ENCODE measurements at regions not wholly inside any gene's neighbourhood (a gene's known extent, or its start where the extent isn't known, plus 50 kb on each side); places are given as distances from the start of the nearest gene placed in this dataset.
"Not testable (repeated sequence)": the region's sequence is repeated elsewhere in the genome, so short reads cannot be mapped to it uniquely, and the experiment has no call there.

- TF ChIP-seq POLR2A (IDR thresholded peaks at IDR 0.05): no peak
- no peak for TF ChIP-seq CTCF (IDR thresholded peaks at IDR 0.05)
- 88 to 89% methylated on average over 7 of the region's 7 CpGs for whole genome bisulfite sequencing, 2 donors
- DNase-seq (ENCODE audit: low spot score in 2 of 2): no peak
- intact Hi-C loops (cut with DNase I; ENCODE audit: low total_unique reads): loop anchor here (2.0 to 5.0 kb wide), 2 partner anchors 158 to 235 kb away; partner anchors contain the start of gene TNFAIP3
- H3K4me3 ChIP-seq (ENCODE audit: low read depth, poor library complexity, severe bottlenecking): no peak overlapping the region
Observed at GRCh38 chr6:137709424-137710236, 157.4 kb upstream of the TNFAIP3 start.

GRCh38 chr6:137711972-137712371, 155.1 kb upstream of the TNFAIP3 start:
- H3K4me3 ChIP-seq (ENCODE audit: low read depth, poor library complexity, severe bottlenecking): no peak overlapping the region
- intact Hi-C loops (cut with DNase I; ENCODE audit: low total_unique reads): no loop called here
- WGBS, 2 donors: 68 to 86% methylated on average over 1 of the region's 1 CpG
- DNase-seq (ENCODE audit: low spot score in 2 of 2): no peak
- no peak for TF ChIP-seq POLR2A (IDR thresholded peaks at IDR 0.05)
- TF ChIP-seq CTCF (IDR thresholded peaks at IDR 0.05): no peak

GRCh38 chr6:137712587-137712986, 154.5 kb upstream of the TNFAIP3 start:
- no peak for DNase-seq (ENCODE audit: low spot score in 2 of 2)
- TF ChIP-seq POLR2A (IDR thresholded peaks at IDR 0.05): no peak
- TF ChIP-seq CTCF (IDR thresholded peaks at IDR 0.05): no peak
- intact Hi-C loops (cut with DNase I; ENCODE audit: low total_unique reads): no loop called here
- WGBS, 2 donors: 98 to 99% methylated on average over 5 of the region's 5 CpGs
- H3K4me3 ChIP-seq (ENCODE audit: low read depth, poor library complexity, severe bottlenecking): no peak overlapping the region

GRCh38 chr6:137715589-137716045, 151.4 kb upstream of the TNFAIP3 start:
- TF ChIP-seq POLR2A (IDR thresholded peaks at IDR 0.05) (no peak), CTCF (IDR thresholded peaks at IDR 0.05) (no peak)
- WGBS, 2 donors: 70 to 74% methylated on average over 4 of the region's 4 CpGs
- DNase-seq (ENCODE audit: low spot score in 2 of 2): no peak
- intact Hi-C loops (cut with DNase I; ENCODE audit: low total_unique reads): no loop called here
- H3K4me3 ChIP-seq (ENCODE audit: low read depth, poor library complexity, severe bottlenecking): no peak overlapping the region

- WGBS, 2 donors: 78 to 82% methylated on average over 7 of the region's 7 CpGs
- H3K4me3 ChIP-seq (ENCODE audit: low read depth, poor library complexity, severe bottlenecking): no peak overlapping the region
- no peak for DNase-seq (ENCODE audit: low spot score in 2 of 2)
- TF ChIP-seq POLR2A (IDR thresholded peaks at IDR 0.05) (no peak), CTCF (IDR thresholded peaks at IDR 0.05) (no peak)
- intact Hi-C loops (cut with DNase I; ENCODE audit: low total_unique reads): no loop called here
Observed at GRCh38 chr6:137717074-137718073, 149.7 kb upstream of the TNFAIP3 start.

GRCh38 chr6:137718903-137719302, 148.2 kb upstream of the TNFAIP3 start:
- intact Hi-C loops (cut with DNase I; ENCODE audit: low total_unique reads); DNase-seq (ENCODE audit: low spot score in 2 of 2); H3K4me3 ChIP-seq (ENCODE audit: low read depth, poor library complexity, severe bottlenecking): not testable (repeated sequence)
- WGBS, 2 donors: 93 to 95% methylated on average over 5 of the region's 5 CpGs

All from lower leg skin (tissue), 4 donors.